GM21576 (cell line): ENCODE measurements at regions not wholly inside any gene's neighbourhood (a gene's known extent, or its start where the extent isn't known, plus 50 kb on each side); places are given as distances from the start of the nearest gene placed in this dataset.

Source experiments
- ATAC-seq: cut with Tn5 transposase; IDR thresholded peaks from one replicate; pipeline ENCODE4 v1.9.1; 2021; ENCODE audit warnings: mild to moderate bottlenecking, moderate library complexity; ENCODE audit not compliant: unreplicated experiment

GRCh38 chr10:78737883-78738856 lies 330.6 kb upstream of the ZMIZ1 start:
- no peak for ATAC-seq

- ATAC-seq = no peak
Observed at GRCh38 chr10:78738861-78739260, 329.9 kb upstream of the ZMIZ1 start.

GRCh38 chr10:78739444-78740053 lies 329.2 kb upstream of the ZMIZ1 start:
- no peak for ATAC-seq

GRCh38 chr10:78740976-78741915 lies 327.5 kb upstream of the ZMIZ1 start:
- no peak for ATAC-seq

GRCh38 chr10:78742406-78742729 lies 326.4 kb upstream of the ZMIZ1 start:
- ATAC-seq = no peak

GRCh38 chr10:78742730-78743615 lies 325.8 kb upstream of the ZMIZ1 start:
- ATAC-seq = no peak

GRCh38 chr10:78744056-78744455 lies 324.7 kb upstream of the ZMIZ1 start:
- no peak for ATAC-seq

GRCh38 chr10:78744491-78745090 lies 324.2 kb upstream of the ZMIZ1 start:
- no peak for ATAC-seq

GRCh38 chr10:78745441-78745840 lies 323.3 kb upstream of the ZMIZ1 start:
- ATAC-seq = no peak

GRCh38 chr10:78746155-78746763 lies 322.5 kb upstream of the ZMIZ1 start:
- no peak for ATAC-seq

- ATAC-seq = no peak
Observed at GRCh38 chr10:78747401-78748234, 321.1 kb upstream of the ZMIZ1 start.

GRCh38 chr10:78748235-78748533 lies 320.6 kb upstream of the ZMIZ1 start:
- no peak for ATAC-seq

- no peak for ATAC-seq
Observed at GRCh38 chr10:78749200-78749599, 319.6 kb upstream of the ZMIZ1 start.

- no peak for ATAC-seq
Observed at GRCh38 chr10:78749898-78750297, 318.9 kb upstream of the ZMIZ1 start.

- no peak for ATAC-seq
Observed at GRCh38 chr10:78750418-78750817, 318.3 kb upstream of the ZMIZ1 start.

- no peak for ATAC-seq
Observed at GRCh38 chr10:78751716-78752115, 317.1 kb upstream of the ZMIZ1 start.

- ATAC-seq = no peak
Observed at GRCh38 chr10:78752221-78752620, 316.5 kb upstream of the ZMIZ1 start.

- ATAC-seq = no peak
Observed at GRCh38 chr10:78752708-78753107, 316.1 kb upstream of the ZMIZ1 start.
